ENCODE measurements at regions not wholly inside any gene's neighbourhood (a gene's known extent, or its start where the extent isn't known, plus 50 kb on each side); places are given as distances from the start of the nearest gene placed in this dataset.

GRCh38 chr14:104288272-104288671 lies 149.9 kb downstream of the KIF26A start:
- no peak for DNase-seq (ENCODE audit: low read depth in 4 of 4, low spot score in 2 of 4)

GRCh38 chr14:104289507-104289906 lies 151.1 kb downstream of the KIF26A start:
- no peak for DNase-seq (ENCODE audit: low read depth in 4 of 4, low spot score in 2 of 4)

GRCh38 chr14:104290058-104290667 lies 151.8 kb downstream of the KIF26A start:
- DNase-seq (ENCODE audit: low read depth in 4 of 4, low spot score in 2 of 4) = no peak

- no peak for DNase-seq (ENCODE audit: low read depth in 4 of 4, low spot score in 2 of 4)
These were observed 152.4 kb downstream of the KIF26A start for GRCh38 chr14:104290756-104291122.

GRCh38 chr14:104291123-104292000 lies 153.0 kb downstream of the KIF26A start:
- no peak for DNase-seq (ENCODE audit: low read depth in 4 of 4, low spot score in 2 of 4)

GRCh38 chr14:104292084-104292970 lies 153.9 kb downstream of the KIF26A start:
- DNase-seq (ENCODE audit: low read depth in 4 of 4, low spot score in 2 of 4) = no peak

GRCh38 chr14:104293231-104293841 lies 154.9 kb downstream of the KIF26A start:
- DNase-seq (ENCODE audit: low read depth in 4 of 4, low spot score in 2 of 4) = no peak

- no peak for DNase-seq (ENCODE audit: low read depth in 4 of 4, low spot score in 2 of 4)
These were observed 155.7 kb downstream of the KIF26A start for GRCh38 chr14:104293851-104294627.

- DNase-seq (ENCODE audit: low read depth in 4 of 4, low spot score in 2 of 4) = no peak
These were observed 156.2 kb downstream of the KIF26A start for GRCh38 chr14:104294628-104294982.

- DNase-seq (ENCODE audit: low read depth in 4 of 4, low spot score in 2 of 4) = no peak
These were observed 156.7 kb downstream of the KIF26A start for GRCh38 chr14:104294983-104295680.

- DNase-seq (ENCODE audit: low read depth in 4 of 4, low spot score in 2 of 4) = no peak
These were observed 157.4 kb downstream of the KIF26A start for GRCh38 chr14:104295681-104296387.

- no peak for DNase-seq (ENCODE audit: low read depth in 4 of 4, low spot score in 2 of 4)
These were observed 158.3 kb downstream of the KIF26A start for GRCh38 chr14:104296388-104297312.

- no peak for DNase-seq (ENCODE audit: low read depth in 4 of 4, low spot score in 2 of 4)
These were observed 158.9 kb downstream of the KIF26A start for GRCh38 chr14:104297313-104297704.

GRCh38 chr14:104297721-104298401 lies 159.5 kb downstream of the KIF26A start:
- DNase-seq (ENCODE audit: low read depth in 4 of 4, low spot score in 2 of 4) = no peak

GRCh38 chr14:104298458-104298857 lies 160.1 kb downstream of the KIF26A start:
- DNase-seq (ENCODE audit: low read depth in 4 of 4, low spot score in 2 of 4) = no peak

GRCh38 chr14:104299993-104300761 lies 161.8 kb downstream of the KIF26A start:
- DNase-seq (ENCODE audit: low read depth in 4 of 4, low spot score in 2 of 4) = no peak
